Heart left ventricle (tissue), 13 donors: ENCODE measurements at regions not wholly inside any gene's neighbourhood (a gene's known extent, or its start where the extent isn't known, plus 50 kb on each side); places are given as distances from the start of the nearest gene placed in this dataset.

ENCODE experiments used
- POLR2A ChIP-seq, 2 donors: fragments of 450-650 bp; IDR thresholded peaks; one replicate each; pipeline ENCODE4 v1.6.1; 2017; ENCODE audit warnings: antibody characterized with exemption in 2 of 2, mild to moderate bottlenecking in 2 of 2, moderate library complexity in 2 of 2
- TF ChIP-seq, protein P1 (sequence below), 12 donors: fragments of 200-600 bp; sonication (generic) in 4 of 12; IDR thresholded peaks; one replicate each; pipeline versions ENCODE4 v1.5.0 to v1.8.0; 2018 to 2022; ENCODE audit warnings: antibody characterized with exemption in 12 of 12, mild to moderate bottlenecking in 5 of 12
- donor health status: ischemic (EF 13 %, LVEDD 7.1; RV severe dilation, severe dysfunction).
- donor health status: DM: no; HTN: yes; CAD: no.
- donor health status: DM: no; HTN: no; CAD: no.
- donor health status: ischemic (EF 25% LVEDD 6.9; RV normal size, moderate dysfunction).
- donor health status: ischemic (EF 25% LVEDD 5.7; RV mildly dilated, moderate dysfunction).
- donor health status: ischemic (EF 35%, LVEDD 5.7; RV mildly dilated, moderate dysfunction).
- donor health status: nonischemic (EF 11% LVEDD 7.7; RV severe dilation, severe dysfunction).
- donor health status: DM: yes; HTN: yes; CAD: no.
- donor health status: PGD.
- donor health status: ischemic (EF 29% LVEDD 5.4; RV normal size, mild dysfunction).
- donor health status: nonischemic (EF 23%, LVEDD 6.1; RV moderate dilation, normal function).

DNA sequence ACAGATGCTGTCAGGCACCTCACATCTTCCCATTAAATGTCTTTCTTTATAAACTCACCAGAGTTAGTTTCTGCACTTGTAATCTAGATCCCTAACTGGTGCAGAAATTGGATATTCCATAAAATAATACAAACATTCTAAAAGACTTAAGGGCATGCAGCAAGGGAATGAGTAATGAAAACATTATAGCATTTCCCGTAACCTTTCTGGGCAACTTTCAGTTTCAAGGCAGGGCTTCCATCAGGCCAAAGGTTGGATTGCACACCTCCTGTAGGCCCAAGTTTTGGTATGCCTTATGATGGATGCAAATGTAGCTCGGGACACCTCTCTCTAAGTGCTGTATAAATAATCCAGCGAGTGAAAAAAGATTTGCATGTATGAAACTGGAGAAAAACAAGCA, 129.9 kb upstream of the LYZL2 start:
- TF ChIP-seq POLR2A (IDR thresholded peaks at IDR 0.05) = no peak
- TF ChIP-seq, protein P1, sequence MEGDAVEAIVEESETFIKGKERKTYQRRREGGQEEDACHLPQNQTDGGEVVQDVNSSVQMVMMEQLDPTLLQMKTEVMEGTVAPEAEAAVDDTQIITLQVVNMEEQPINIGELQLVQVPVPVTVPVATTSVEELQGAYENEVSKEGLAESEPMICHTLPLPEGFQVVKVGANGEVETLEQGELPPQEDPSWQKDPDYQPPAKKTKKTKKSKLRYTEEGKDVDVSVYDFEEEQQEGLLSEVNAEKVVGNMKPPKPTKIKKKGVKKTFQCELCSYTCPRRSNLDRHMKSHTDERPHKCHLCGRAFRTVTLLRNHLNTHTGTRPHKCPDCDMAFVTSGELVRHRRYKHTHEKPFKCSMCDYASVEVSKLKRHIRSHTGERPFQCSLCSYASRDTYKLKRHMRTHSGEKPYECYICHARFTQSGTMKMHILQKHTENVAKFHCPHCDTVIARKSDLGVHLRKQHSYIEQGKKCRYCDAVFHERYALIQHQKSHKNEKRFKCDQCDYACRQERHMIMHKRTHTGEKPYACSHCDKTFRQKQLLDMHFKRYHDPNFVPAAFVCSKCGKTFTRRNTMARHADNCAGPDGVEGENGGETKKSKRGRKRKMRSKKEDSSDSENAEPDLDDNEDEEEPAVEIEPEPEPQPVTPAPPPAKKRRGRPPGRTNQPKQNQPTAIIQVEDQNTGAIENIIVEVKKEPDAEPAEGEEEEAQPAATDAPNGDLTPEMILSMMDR (IDR thresholded peaks at IDR 0.05) = no peak
